HG02981 (cell line): ENCODE measurements at regions not wholly inside any gene's neighbourhood (a gene's known extent, or its start where the extent isn't known, plus 50 kb on each side); places are given as distances from the start of the nearest gene placed in this dataset.

Experiments
- ATAC-seq: cut with Tn5 transposase; IDR thresholded peaks from one replicate; pipeline ENCODE4 v1.9.1; 2021; ENCODE audit warnings: mild to moderate bottlenecking, moderate library complexity; ENCODE audit not compliant: unreplicated experiment

DNA sequence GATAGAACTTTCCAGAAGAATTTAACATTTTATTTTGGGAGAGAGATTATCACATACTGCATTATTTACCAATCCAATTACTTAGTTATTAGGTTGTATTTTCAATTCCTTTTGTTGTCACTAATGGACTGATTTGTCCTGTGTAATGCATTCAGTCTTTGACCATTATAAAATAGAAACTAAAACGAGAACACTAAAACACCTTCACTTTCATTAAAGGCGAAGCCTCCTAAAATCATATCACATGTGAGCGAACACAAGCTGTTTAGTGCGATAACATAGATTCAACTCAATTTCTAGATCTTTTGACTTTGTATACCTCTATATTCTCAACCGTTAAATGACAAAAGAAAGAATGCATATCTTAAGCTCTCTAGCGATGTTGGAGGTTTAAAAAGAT, 253.4 kb downstream of the VGLL3 start:
- no peak for ATAC-seq

DNA sequence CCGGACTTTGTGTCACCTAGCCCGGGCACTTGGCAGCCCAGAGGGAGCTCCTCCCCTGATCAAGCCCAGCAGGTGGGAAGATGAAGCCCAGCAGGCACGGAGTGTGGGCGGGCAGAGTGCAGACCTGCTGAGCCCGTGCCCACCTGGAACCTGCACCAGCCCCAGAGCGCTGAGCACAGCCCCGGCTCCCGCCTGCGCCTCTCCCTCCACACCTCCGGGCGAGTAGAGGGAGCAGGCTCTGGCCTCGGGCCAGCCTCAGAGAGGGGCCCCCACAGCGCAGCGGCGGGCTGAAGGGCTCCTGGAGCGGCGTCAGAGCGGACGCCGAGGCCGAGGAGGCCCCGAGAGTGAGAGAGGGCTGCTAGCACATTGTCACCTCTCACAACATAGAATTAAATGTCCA, 257.7 kb downstream of the VGLL3 start:
- no peak for ATAC-seq

GRCh38 chr3:86731501-86731901, 259.4 kb downstream of the VGLL3 start:
- ATAC-seq: no peak

DNA sequence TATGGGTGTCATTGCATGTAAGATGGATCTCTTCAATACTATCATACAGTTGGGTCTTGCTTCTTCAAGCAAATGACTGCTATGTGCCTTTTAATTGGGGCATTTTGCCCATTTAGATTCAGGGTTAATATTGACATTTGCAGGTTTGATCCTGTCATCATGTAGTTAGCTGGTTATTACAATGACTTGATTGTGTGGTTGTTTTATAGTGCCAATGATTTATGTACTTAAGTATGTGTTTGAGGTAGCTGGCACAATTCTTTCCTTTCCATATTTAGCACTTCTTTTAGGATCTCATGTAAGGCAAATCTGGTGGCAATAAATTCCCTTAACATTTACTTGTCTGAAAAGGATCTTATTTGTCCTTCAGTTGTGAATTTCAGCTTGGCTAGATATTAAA, 267.5 kb downstream of the VGLL3 start:
- ATAC-seq: no peak

DNA sequence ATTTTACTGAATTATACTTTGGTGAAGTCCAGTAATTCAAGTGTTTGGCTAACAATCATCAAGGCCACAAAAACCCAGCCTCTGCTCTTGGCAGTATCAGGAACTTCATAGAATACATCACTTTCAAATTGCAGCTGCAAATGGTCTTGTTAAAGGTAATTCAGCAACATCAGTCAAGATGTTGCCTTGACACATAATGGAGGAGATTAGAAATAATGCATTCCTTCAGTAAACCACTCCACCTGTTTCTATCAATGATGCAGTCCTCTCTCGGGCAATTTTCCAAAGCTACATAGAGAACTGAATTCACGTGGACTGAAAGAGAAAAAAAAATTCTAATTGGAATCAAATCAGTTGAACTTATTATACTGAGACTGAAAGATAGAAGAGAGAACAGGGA, 279.3 kb downstream of the VGLL3 start:
- ATAC-seq: no peak

GRCh38 chr3:86708893-86709292, 282.1 kb downstream of the VGLL3 start:
- ATAC-seq: no peak

- ATAC-seq: no peak
Observed at GRCh38 chr3:86702381-86702958, 288.5 kb downstream of the VGLL3 start.

- ATAC-seq: no peak
Observed at GRCh38 chr3:86695752-86696151, 295.2 kb downstream of the VGLL3 start.

- no peak for ATAC-seq
Observed at GRCh38 chr3:86673991-86674390, 317.0 kb downstream of the VGLL3 start.

DNA sequence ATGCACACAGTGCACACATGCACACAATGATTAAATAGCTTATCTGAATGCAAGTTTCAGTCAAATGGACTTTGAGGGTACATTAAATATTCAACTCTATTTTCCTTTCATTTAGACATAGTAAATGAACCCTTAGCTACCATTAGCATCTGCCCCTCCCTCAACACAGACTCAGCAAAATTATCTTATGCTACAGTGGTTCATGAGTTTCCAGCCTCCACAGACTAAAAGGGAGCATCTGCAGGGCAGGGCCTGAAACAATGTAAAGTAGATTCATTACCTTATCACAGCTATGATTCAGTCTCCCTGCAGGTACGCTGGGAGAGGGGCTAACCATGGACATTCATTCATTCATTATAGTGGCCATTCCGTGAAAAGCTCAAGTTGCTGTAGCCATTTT, 329.1 kb downstream of the VGLL3 start:
- no peak for ATAC-seq

GRCh38 chr3:86658876-86659275, 332.1 kb downstream of the VGLL3 start:
- no peak for ATAC-seq

- no peak for ATAC-seq
Observed at GRCh38 chr3:86654806-86655460, 336.0 kb downstream of the VGLL3 start.

DNA sequence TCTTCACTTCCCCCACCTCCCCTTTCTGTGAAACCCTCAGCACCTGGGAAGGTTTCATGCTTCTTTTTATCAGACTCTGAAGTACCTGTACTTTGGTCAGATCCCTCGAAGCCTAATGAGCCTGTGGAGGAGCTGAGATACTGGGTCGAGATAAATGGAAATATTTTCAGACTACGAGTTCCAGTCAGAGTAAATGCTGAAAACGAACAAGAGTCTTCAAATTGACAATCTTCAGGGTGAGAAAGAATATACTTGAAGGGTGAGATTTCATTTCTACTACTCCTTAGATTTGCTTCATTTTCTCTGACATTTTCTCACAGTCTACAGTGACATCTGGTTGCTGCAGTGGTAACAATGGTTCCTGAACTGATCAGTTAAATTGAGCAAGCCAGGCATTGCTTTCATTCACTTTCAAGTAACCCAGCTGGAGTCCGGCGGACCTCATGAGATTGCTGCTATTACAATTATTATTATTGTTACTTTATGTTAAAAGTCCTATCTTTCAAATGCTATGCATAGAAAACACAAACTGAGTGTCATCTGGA, 337.2 kb downstream of the VGLL3 start:
- no peak for ATAC-seq

- ATAC-seq: no peak
Observed at GRCh38 chr3:86648087-86648486, 342.9 kb downstream of the VGLL3 start.

DNA sequence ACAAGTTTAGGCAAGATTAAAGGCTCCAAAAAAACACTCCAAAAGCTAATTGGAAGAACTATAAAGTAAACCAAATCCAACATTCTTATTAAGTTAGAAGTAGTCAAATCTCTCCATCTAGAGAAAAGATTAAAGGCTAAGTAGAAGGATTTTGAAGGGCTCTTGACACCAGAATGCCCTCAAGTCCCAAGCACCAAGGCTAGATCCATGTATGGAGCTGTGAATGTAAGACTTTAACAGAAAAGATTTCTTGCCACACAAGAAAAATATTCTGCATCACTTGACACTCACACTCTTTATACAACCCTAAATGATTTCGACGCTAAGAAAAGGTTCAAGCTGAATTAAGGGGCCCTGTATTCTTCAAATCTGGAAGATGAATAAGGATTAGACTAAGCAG, 345.2 kb downstream of the VGLL3 start:
- ATAC-seq: no peak

GRCh38 chr3:86634361-86634760, 356.6 kb downstream of the VGLL3 start:
- ATAC-seq: no peak

GRCh38 chr3:86629511-86629910, 361.4 kb downstream of the VGLL3 start:
- no peak for ATAC-seq

DNA sequence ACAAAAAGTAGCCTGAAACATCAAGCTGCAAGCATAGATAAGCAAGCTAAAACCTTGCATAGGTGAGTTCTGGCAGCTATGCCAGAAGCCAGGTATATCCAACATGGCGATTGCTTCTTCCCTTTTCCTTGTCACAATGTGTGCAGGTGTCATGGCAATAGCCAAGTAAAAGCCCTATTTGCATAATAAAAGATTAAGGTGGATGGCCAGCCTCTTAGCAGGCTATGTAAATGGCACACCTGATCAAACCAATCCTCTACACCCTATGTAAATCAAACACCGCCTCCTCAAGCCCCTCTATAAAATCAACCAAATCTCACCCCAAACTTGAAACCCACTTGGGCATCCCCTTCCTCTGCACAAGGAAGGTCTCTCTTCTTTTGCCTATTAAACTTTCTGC, 366.8 kb downstream of the VGLL3 start:
- no peak for ATAC-seq

DNA sequence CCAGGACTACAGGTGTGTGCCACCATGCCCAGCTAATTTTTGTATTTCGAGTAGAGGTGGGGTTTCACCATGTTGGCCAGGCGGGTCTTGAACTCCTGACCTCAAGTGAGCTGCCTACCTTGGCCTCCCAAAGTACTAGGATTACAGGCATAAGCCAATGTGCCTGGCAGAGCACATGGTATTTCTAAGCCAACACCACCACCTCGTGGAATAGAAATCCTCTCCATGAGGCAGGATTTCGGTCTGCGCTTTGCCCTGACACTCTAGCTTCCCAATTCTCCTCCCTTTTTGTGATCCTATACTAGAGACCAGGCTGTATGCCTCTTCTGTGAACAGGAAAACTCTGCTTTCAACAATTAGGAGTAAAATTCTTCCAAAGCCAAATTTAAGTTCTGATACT, 372.2 kb downstream of the VGLL3 start:
- ATAC-seq: no peak

DNA sequence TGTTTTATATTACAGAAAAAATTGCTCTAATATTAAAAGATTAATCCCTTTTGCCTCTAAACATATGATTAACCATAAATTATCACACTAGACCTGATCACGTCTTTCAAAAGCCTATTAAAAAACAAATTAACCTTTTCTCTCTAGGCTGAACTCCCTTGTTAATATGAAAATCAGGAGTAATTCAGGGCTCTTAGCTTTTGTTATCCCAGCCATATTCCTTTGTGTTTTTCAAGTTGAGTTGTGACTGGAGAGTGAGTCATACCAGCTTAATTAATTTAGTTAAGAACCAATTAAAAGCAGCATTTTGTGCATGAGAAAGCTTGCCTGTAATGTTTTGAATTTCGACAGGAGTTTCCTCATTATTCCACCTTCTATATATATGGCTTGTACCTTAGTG, 385.8 kb downstream of the VGLL3 start:
- ATAC-seq: no peak

GRCh38 chr3:86595696-86596095, 395.3 kb downstream of the VGLL3 start:
- no peak for ATAC-seq

GRCh38 chr3:86594838-86595237, 396.1 kb downstream of the VGLL3 start:
- no peak for ATAC-seq

DNA sequence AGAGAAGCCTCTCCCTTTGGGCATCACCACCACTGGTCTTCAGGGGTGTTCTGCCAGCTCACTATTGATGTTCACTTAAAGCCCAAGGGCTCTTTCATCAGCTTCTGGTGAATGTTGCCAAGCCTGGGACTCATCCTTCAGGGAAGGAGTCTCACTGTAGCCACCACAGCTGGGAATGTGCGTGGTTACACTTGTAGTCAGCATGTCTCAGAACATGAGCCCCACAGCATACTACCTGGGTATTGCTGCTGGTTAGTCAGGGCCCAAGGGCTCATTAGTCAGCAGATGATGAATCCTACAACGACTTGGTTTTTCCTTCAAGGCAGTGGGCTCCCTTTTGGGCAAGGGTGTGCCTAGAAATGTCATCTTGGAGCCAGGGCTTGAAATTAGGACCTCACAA, 412.9 kb downstream of the VGLL3 start:
- no peak for ATAC-seq
